GM12873 (cell line): ENCODE measurements at regions not wholly inside any gene's neighbourhood (a gene's known extent, or its start where the extent isn't known, plus 50 kb on each side); places are given as distances from the start of the nearest gene placed in this dataset.

Experiments
- TF ChIP-seq, protein P1 (sequence below): IDR thresholded peaks from 2 replicates; pipeline ENCODE4 v1.5.1; 2012; ENCODE audit warnings: low read depth, mild to moderate bottlenecking, moderate library complexity, low read length, control low read depth; ENCODE audit not compliant: insufficient read depth; ENCODE audit errors: missing control alignments

DNA sequence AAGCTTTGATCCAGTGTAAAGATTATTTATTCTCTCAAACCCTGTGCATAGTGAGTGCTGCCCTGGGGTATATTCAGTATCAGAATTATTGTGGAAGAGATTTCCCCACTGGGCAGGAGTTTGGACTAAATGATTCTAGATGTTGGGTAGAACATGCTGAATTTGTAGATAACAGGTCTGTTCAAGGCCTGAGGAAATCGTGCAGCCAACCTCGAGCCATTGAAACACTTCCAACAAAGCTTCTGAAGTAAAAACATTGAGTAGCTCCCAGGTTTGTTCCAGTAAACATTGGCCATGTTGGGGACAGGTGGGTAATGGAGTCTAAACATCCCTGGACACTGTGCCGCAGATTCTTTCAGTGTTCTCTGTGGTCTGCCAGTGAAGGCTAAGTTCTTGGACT is 87.5 kb downstream of the LLPH start:
- TF ChIP-seq, protein P1, sequence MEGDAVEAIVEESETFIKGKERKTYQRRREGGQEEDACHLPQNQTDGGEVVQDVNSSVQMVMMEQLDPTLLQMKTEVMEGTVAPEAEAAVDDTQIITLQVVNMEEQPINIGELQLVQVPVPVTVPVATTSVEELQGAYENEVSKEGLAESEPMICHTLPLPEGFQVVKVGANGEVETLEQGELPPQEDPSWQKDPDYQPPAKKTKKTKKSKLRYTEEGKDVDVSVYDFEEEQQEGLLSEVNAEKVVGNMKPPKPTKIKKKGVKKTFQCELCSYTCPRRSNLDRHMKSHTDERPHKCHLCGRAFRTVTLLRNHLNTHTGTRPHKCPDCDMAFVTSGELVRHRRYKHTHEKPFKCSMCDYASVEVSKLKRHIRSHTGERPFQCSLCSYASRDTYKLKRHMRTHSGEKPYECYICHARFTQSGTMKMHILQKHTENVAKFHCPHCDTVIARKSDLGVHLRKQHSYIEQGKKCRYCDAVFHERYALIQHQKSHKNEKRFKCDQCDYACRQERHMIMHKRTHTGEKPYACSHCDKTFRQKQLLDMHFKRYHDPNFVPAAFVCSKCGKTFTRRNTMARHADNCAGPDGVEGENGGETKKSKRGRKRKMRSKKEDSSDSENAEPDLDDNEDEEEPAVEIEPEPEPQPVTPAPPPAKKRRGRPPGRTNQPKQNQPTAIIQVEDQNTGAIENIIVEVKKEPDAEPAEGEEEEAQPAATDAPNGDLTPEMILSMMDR = no peak

DNA sequence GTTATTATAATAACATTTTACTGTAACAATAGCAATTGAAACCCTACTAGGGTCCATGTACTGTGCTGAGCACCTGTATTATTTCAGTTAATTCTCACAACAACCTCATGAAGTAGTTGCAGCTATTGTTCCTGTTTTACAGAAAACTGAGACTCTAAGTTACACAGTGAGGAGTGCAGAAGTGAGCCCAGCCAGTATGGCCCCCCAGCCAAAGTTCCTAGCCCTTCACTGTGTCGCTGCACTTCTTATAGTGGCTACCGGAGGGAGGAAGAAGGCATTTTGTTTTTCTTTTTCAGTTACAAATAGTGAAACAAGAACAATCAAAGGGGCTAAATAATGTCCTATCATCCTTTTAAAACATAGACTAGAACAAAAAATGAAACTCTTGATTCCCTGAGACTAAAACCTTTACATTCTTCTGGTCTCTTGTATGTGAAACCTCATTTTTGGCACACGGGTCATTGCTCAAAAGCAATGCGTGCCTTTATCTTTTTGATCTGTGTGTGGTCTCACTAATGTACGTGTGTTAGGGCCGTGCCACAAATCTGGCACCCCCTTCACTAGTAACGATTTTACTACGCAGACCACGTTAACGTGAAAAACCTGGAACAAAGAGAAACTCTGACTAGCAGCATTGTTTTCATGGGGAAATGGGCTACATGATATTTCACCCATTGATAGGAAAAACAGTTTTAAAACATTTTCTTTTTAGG is 88.7 kb downstream of the LLPH start:
- TF ChIP-seq, protein P1 = no peak

DNA sequence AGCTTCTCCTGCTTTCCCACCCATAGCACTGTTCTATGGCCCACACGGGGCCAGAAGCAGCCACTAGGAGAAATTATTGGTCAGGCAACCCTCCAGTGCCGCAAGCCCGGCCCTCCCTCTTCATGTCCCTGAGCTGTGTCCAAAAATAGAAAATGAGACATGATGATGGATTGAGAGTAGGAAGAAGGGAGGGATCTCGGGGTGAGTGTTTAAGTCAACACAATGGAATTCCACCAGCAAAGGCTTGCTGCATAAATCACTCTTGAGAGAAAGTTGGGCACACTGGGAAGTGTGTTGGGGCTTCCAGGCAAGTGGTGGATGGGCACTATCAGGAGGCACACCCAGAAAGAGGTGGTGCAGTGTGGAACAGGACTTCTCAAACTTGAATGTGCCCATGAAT is 94.2 kb downstream of the LLPH start:
- TF ChIP-seq, protein P1 = no peak

DNA sequence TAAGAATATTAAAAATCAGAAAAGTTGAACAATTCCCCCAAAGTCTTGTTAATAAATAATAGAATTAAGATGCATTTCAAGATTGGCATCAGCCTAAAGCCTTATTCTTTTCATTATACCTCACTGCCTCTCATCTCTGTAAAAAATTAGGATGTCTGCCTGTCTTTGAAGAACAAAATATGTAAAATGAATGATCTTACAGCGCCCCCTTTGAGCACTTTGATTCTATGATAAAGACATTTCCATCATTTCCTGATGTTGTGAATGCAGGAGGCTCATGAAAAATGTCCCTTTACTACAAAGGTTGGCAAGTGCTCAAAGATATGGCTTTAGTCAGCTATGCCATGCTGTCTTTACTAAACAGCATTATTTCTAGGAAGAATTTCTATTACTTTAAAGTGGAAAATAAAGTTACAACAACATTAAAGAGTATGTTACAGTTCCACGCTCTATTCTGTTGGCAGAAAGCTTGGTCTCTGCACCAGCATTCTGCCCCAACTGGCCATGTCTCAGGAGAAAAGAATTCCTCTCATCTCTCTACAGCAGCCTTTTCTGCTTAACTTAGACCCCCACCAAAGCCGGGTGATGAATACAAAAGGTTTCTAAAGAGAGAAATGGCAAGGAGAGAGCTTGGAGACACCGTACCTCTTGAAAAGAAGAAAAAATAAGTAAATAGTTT is 95.1 kb downstream of the LLPH start:
- TF ChIP-seq, protein P1 = peak; percentile 23

DNA sequence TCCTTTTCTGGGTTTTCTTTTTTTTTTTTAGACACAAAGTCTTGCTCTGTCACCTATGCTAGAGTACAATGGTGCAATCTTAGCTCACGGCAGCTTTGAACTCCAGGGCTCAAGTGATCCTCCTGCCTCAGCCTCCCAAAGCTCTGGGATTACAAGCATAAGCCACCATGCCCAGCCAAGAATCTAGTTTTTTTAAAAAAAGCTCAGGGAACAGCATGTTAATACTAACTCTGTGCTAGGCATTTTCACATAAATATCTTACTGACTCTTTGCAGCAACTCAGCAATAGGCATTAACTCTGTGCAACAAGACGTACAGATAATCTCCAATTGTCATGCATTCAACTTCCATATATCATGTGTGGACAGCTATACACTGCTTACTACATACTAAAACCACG is 97.4 kb downstream of the LLPH start:
- TF ChIP-seq, protein P1 = no peak

DNA sequence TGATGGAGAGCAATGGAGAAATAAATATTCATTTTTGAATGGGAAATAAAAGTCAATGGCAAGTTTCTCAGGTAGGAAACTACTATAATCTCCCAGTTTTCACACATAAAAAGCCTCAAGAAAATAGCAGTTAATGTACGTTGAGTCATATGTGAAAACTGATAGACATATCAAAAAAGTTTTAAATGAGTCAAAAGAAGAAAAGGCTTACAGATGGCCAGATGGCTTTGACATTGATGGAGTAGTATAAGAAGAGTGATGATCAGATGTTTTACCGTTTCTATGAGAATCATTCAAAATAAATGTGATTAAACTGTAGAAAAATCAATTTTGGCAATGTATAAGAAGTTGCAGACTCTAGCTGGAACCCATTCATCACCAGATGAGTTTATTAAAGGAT is 97.8 kb downstream of the LLPH start:
- TF ChIP-seq, protein P1 = no peak

DNA sequence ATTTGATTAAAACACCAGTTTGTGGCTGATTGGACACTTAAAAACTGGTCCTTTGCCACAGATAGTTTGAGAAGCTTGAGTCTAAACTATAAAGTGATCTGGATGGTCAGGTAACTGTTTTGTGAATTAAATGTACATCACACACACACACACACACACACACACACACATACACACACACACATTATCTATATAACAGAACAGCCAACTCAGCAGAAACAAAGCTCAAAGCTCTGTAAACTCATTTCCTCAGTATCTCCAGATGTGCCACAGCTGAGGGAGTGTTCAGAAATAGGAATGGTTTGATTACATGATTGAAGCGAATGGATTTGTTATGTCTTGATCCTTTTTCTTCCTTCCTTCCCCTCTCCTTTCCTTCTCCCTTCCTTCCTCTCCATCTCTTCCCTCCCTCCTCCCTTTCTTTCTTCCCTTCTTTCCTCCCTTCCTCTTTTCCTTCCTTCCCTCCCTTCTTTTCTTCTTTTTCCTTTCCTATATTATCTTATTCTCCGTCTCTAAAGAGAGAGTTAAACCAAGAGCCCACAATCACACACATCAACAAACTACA is 100.3 kb downstream of the LLPH start:
- TF ChIP-seq, protein P1 = no peak
